ENCODE measurements at regions not wholly inside any gene's neighbourhood (a gene's known extent, or its start where the extent isn't known, plus 50 kb on each side); places are given as distances from the start of the nearest gene placed in this dataset.

GRCh38 chr3:157631478-157631877 is 128.3 kb upstream of the VEPH1 start:
- TF ChIP-seq EP300 (IDR thresholded peaks at IDR 0.05), result no peak
- TF ChIP-seq, protein P1, sequence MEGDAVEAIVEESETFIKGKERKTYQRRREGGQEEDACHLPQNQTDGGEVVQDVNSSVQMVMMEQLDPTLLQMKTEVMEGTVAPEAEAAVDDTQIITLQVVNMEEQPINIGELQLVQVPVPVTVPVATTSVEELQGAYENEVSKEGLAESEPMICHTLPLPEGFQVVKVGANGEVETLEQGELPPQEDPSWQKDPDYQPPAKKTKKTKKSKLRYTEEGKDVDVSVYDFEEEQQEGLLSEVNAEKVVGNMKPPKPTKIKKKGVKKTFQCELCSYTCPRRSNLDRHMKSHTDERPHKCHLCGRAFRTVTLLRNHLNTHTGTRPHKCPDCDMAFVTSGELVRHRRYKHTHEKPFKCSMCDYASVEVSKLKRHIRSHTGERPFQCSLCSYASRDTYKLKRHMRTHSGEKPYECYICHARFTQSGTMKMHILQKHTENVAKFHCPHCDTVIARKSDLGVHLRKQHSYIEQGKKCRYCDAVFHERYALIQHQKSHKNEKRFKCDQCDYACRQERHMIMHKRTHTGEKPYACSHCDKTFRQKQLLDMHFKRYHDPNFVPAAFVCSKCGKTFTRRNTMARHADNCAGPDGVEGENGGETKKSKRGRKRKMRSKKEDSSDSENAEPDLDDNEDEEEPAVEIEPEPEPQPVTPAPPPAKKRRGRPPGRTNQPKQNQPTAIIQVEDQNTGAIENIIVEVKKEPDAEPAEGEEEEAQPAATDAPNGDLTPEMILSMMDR (IDR thresholded peaks at IDR 0.05), result no peak

Measured in gastroesophageal sphincter (tissue), 3 donors.